Hematopoietic multipotent progenitor cell treated with erythropoietin and hydrocortisone succinate and interleukin-3 and kit ligand, for 17 days (in vitro differentiated cells): ENCODE measurements at regions not wholly inside any gene's neighbourhood (a gene's known extent, or its start where the extent isn't known, plus 50 kb on each side); places are given as distances from the start of the nearest gene placed in this dataset.

Experiments used
- DNase-seq: peaks from one replicate; pipeline ENCODE4 v3.0.0-alpha.2; 2015; ENCODE audit warnings: low spot score

DNA sequence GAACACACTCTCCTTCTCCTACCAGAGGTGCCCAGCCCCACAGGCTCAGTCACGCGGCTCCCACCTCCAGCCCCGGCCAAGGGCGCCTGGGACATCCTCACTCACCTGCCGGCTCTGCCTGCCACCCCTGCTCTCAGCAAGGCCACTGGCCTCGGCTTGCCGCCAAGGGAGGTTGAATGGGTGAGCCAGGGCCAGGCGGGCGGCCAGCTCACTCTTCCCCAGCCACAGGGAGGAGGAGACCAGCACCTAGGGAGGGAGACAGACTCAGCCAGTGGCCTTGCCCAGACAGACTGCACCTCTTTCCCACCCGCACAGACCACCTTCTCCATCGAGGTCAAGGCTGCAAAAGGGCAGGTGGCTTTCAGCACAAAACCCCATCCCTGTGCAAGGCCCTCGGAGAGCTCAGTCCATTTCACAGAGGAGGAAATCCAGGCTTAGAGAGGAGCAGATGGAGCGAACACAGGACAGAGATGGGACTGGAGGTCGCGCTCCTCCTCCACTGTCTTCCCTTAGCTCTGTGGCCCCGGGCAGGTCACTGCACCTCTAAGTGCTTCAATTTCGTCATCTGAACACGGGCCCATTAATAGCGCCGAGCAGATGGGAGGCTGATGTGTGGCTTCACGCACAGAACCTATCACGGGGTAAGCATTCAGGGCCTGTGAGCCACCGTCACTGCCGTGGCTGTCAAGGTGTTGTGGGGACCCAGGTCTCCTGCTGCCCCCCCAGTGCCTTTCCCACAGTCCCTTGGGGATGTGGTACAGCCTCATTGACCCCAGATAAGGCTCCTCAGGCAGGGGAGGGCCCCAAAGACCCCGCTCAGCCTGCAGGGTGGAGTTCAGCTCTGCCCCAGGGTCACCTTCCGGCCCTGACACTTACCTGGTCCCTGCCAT lies 56.1 kb downstream of the RMI2 start:
- no peak for DNase-seq

DNA sequence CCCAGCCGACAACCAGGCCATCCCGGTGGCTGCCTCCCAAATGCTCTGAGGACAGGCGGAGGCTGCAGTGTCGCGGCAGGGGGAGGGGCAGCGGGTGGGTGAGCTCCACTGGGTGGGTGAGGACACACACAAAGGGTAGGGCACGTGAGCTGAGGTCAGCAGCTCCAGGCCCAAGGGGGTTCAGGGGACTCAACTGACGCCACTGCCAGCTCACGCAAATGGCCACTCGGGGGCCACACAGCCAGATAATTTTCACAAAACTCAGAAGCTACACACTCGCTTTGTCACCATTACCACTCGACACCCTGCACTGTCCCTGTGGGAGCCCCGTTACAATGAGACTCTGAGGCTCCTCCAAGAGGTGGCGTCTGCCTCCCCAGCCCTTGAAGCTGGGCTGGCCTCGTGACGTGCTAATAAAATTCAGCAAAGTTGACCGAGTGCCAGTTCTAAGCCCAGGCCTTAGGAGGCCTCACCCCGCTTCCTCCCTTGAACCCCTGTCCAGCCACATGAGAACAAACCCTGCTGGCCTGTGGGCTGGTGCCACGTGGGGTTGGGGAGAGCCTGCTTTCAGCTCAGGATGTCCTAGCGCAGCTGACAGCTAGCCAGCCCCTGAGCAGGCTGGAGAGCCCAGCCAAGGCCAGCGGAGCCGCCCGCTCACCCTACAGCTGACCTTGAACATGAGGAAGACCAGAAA lies 56.9 kb downstream of the RMI2 start:
- no peak for DNase-seq

DNA sequence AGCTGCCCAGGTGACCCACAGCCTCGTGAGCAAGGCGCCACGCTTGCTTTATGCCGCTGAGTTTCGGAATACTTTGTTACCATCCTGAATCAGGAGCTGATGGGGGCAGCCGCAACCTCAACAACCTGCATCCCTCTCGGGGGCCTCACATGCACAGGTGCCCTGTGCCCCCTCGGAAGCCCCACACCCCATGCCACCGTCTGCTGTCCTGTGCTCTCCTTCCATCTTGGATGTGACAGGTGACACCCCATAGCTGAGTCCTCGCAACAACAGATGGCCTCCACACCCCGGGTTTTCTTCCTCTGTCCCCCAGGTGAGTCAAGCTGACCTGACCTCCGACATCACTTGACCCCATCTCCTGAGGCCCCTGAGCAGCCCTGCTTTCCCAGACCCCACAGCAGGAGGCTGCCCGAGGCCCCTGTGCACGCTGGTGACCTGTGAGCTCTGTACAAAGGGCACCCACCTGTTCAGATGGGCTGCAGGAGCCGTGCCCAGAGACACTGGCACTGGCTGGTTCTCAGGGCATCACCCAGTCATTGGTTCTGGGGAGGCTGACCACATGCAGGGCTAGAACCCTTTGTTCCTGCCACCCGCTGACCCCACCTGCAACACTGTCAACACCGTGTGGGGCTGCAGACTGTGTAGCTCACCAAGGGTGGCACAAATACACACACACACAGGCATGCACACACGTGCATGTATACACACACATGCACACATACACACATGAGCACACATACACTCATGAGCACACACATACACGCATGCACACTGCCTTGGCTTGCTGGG lies 57.7 kb downstream of the RMI2 start:
- DNase-seq, result no peak

DNA sequence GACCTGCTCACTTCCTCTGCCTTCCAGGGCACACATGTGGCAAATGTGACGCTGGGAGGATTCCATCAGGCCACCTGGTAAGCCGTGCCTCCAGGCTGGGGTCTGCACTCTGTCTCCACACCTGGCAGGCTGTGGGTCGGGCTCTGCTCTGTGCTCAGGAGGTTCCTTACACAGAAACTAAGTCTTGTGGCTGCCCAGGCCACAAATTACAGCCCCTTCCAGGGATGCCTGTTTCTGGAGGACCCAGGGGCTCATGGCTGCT lies 58.2 kb downstream of the RMI2 start:
- no peak for DNase-seq

DNA sequence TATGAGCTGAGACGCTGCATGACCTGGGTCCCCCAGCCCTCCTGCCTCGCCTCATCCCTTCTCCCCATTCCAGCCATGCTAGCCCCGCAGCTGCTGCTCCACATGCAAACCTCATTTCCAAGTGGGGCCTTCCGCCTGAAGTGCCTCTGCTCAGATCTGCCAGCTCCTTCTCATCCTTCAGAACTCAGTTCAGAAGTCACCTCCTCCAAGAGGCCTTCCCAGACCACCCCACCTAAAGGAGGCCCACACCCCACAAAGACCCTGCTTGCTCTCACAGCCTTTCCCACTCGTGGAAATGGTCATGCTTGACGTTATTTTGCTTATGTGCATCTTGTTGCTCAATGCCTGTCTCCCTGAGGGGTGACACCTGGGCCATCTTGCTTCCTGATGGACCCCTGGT lies 58.7 kb downstream of the RMI2 start:
- DNase-seq, result no peak

DNA sequence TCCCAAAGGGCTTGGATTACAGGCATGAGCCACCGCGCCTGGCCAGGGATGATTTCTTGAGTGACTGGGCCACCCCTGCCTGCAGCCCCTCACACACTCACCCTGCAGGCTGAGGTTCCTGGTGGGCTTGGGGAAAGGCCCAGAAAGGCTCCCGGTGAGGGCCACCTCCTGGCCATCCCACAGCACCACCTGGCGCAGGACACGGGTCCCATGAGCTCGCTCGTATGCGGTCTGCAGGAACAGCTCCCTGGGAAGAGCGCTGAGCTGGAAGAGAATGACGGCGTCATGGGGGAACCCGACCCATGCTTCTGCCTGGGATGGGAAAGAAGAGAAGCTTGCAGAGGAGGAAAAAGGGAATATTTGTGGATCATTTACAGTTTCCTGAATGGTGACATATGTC lies 59.3 kb downstream of the RMI2 start:
- no peak for DNase-seq

DNA sequence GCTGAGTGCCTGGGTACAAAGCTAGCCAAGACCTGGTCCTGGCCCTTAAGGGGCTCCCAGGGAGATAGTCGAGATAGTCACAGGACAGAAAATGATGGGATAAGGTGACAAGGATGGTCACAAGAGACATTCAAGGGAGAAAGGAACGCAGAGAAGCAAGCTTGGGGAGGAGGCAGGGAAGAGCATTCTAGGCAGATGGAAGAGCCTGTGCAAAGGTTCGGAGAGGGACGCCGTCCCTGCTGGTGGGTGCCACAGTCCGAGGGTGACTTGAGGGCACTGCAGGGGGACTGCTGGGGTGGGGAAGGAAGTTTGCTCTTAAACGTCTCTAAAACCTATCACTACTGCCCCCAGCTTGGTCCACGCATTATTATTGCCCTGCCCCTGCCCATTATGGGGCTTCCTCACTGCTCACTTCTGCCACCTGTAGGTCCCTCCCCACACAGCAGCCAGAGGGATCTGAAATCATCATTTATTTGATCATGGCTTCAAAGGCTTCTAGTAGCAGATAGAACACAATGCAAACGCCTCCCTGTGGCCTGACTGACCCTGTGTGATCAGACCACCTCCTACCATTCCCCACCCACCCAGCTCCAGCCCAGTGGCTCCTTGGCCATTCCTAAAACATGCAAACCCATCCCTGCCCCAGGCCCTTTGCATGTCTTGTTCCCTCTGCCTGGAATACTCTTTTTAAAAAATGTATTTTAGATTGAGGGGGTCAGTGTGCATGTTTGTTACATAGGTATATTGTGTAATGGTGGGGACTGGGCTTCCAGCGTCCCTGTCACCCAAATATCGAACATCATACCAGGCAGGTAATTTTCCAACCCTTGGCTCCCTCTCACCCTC lies 60.3 kb downstream of the RMI2 start:
- DNase-seq, result peak; percentile 8

DNA sequence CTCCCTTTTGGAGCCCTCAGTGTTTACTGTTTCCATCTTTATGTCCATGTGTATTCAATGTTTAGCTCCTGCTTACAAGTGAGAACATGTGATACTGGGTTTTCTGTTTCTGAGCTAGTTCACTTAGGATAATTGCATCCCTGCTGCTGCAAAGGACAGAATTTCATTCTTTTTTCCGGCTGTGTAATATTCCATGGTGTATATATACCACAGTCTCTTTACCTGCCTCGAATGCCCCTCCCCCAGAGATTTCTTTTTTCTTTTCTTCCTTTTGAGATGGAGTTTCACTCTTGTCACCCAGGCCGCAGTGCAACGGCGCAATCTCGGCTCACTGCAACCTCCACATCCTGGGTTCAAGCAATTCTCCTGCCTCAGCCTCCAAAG lies 60.9 kb downstream of the RMI2 start:
- no peak for DNase-seq

DNA sequence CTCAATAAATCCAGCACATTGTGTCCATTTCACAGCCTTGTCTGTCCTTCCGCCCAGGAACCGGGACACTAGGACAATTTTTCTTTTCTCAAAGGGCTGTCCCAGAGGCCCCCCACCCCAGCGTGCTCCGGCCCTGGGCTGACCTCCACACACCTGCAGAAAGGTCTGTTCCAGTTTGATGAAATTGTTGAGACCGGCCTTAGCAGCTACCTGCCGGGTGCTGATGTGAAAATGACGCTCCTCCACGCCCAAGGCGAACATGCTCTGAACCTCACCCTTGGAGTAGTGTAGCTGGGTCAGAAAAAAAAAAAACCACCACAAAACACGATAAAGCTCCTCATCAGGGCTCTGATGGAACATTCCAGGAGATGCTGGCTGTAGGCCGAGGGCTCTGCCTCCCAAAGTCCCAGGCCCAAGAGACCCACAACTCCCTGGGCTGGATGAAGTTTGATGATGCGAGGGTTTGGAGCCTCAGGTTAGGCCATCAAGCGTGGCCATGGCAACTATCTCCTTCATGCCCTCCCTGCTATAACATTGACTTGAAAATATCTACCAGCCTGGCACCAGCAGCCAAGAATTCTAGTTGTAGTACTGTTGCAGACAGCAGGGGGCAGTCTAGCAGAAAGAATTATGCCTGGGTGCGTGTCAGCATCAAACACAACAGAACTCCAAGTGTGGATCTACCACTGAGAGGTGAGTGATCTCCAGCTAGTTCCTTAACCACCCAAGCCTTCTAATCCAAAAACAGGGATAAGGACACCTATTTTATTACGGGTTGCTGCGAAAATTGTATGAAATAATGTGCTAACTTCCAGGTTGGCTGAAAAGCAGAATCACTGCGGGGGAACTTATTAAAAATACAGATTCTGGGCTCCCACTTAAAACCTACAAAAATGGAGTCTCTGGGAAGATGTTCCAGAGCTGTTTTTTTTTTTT lies 62.1 kb downstream of the RMI2 start:
- DNase-seq, result peak; percentile 51

DNA sequence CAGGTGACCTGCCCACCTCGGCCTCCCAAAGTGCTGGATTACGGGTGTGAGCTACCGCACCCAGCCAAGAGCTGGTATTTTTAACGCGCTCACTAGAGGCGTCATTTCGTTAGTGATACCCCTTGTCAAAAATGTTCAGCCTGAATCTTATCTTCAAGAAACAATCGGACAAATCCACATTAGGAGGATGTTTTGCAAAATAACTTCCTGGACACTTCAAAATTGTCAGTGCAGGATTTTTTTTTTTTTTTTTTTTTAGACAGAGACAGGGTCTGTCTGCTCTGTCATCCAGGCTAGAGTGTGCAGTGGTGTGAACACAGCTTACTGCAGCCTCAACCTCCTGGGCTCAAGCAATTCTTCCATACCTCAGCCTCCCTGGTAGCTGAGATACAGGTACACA lies 63.0 kb downstream of the RMI2 start:
- DNase-seq, result no peak

DNA sequence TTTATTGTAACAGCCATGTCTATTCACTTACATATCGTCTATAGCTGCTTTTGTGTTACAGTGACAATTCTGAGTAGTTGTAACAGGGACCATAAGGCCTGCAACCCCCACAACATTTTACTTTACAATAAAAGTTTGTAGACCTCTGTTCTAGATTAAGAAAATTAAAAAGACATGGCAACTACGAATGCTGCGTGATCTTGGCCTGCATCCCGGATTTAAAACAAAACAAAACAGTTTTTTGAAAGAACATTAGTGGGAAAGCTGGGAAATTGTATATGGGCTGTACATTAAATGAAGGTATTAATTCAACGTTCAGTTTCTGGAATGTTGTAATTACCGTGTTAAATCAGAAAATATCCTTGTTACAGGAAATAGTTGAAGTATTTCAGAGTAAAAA lies 64.1 kb downstream of the RMI2 start:
- DNase-seq, result no peak

DNA sequence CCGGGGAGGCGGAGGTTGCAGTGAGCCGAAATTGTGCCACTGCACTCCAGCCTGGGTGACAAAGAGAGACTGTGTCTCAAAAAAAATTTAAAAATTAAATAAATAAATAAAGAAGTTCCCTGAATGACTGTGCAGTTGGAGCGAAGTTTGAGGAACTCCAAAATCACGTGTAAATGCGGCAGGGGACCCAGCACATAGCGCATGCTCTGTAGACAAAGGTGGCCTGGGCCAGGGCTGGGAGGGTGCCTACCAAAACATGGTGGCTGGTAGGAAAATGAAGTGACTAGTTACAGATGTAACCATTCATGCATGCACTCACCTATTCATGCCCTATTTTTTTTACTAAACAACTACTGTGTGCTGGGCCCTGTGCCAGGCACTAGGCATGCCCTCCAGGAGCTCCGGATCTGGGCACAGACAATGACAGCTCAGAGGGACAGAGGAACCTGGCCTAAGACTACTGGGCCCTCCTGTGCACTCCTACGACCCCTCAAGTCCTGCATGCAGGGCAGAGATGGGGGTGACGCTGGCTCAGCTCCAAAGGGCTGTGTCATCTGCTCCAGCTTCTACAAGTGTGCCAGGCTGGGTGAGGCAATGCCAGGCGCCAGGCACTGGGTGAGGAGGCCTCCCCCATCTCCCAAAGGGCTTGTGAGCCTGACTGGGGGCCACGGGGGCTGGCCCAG lies 65.3 kb downstream of the RMI2 start:
- DNase-seq, result no peak

DNA sequence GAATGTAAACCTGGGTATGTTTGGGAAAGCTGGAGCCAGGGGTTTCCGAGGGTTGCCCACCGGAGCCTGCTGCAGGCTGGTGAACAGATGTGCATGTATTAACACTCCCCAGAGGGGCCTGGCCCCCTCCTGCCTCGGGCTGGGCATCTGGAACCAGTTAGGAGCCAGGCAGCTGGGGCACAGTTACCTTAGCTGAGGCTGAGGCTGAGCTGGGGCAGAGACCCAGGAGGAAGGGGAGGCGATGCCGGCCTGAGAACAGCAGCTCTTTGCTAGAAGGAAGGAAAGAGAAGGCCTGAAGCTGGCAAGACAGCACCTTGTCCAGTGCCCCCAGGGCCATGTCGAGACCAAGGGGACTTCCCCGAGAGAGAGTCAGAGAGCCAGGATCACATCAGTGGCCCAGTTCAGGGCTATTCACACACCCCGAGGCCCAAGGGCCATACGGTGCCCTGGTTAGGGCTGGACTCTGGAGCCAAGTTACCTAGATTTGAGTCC lies 65.8 kb downstream of the RMI2 start:
- no peak for DNase-seq

DNA sequence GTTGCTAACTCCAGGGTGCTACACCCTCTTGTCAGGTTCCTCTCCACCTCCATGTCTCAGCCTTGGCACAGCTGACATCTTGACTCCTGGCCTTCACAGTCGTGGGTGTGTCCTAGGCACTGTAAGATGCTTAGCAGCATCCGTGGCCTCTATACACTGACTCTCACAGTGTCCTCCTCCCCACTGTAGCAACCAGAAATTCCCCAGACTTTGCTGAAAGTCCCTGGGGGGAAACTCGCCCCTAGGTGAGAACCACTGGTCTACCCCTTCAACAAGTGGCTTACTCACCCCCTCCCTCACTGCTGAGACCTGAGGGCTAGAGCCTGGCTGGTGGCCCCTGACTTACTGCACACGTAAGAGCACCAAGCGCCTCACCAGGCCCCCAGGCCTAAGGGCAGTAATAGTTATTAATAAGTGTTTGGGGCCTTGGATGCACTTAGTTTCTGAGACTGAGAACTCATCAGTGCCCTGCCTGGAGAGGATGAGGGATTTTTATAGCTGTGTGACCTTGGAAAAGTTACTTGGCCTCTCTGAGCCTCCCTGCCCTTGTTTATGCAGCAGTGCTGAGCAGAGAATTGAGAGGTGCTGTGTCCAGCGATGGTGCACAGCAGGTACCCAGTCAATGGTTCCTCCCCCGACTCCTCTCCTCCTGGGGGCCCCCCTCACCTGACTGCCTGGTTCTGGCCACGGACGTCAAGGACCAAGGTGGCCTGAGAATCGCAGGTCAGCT lies 67.1 kb downstream of the RMI2 start:
- no peak for DNase-seq

DNA sequence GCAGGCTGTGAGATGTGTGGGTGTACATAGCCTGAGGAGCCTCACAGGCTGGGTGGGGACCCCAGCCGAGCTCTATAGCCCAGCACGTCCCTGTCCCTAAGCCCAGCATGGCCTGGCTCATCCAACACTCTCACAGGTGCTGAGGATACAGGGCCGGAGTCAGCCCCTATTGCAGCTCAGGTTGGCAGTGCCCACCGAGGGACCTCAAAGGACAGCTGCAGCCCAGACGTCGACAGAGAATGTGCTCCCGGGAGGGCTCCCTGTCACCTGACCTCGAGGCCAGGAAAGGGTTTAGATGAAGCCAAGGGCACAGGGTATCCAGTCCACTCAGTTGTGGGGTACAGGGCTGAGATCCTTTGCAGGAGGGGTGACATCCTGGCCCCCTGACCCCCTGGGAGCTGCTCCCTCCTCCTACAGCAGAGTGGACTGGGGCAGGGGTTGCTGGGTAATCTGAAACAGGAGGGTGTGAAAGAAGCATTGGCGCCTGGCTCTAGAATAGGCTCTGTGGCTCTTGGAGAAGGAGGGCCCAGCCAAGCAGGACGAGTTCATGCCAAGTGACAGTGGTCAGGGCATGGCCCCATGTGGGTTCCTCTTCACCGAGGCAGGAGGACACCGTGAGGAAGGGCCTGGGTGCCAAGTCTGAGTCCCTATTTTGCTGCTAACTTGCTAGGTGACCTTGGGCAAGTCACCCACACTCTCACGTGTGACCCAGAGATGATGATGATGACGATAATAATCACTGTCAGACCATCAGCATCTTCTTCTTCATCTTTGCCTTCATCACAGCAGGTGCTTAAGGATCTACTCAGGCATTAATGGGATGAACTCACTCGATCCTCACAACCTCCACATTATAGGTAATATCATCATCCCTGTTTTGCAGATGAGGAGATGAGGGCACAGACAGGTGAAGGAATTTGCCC lies 68.0 kb downstream of the RMI2 start:
- DNase-seq, result no peak

DNA sequence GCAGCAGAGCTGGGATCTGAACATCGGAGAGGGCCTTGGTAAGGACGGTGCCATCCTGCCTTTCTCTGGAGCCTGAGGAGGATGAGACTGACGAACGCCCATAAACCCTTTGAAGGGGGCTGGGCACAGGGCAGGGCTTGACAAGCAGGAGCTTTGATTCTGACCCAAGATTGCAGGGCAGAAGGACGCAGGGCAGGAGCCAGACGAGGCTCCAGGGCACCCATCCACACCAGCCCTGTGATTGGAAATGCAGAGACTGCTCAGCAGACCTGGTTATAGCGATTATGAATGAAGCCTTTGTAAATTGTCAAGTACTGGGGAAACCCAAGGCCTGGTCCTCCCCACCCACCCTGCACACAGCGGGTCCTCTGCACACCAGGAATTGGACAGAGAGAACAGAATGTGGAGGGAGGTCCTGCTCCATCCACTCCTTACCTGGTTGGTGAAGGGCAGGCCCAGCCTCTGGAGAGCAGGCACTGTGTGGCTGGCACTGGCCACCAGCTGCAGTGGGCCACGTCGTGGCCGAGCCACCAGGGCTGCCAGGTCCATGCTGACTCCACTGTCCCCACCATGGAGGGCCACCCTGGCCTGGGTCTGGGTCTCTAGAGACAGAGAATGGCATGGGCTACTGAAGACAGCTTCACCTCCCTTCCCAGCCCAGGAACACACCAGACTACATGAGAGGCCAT lies 68.8 kb downstream of the RMI2 start:
- DNase-seq, result no peak

DNA sequence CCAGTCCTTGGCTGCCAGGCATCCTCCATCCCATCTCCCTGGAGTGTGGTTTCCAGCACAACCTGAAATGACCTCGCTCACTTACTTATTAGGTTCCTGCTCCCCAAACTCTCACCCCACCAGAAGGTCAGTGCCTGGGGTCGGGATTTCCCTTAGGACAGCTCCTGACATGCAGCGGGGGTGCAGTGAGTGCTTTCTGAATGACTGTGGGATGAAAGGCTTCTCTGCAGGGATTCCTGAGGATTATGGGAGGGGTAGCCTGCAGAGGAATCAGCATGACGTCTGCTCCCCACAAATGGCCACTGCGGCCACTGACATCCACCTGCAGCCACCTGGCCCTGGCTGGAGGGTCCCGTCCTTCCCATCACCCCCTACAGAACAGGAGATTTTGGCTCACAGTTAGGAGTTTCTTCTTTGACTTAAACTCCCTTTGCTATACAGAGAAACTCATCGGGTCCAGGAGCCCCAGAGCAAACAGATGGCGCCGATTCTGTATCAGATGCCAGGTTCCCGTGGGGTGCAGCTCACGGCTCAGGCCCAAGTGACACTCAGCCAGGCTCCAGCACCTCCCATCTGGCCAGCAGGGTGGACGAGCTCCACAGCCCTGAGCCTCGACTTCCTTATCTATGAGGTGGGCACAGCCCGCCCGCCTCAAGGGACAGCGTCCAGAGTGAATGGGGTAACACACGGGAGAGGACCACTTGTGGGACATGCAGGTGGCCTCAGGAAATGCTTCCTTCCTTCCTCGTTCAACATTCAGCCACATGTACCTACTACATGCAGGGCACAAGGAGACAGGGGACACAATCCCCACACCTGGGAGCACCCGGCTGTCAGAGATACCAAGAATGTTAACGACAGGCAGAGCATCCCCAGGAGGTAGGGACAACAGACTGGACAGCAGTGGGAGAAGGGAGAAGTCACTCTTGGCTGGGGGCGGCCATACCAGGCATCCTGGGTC lies 69.8 kb downstream of the RMI2 start:
- no peak for DNase-seq
